ENCODE measurements at regions not wholly inside any gene's neighbourhood (a gene's known extent, or its start where the extent isn't known, plus 50 kb on each side); places are given as distances from the start of the nearest gene placed in this dataset.
"Not testable (repeated sequence)": the region's sequence is repeated elsewhere in the genome, so short reads cannot be mapped to it uniquely, and the experiment has no call there.

GRCh38 chr15:55126111-55126510 lies 70.6 kb downstream of the RSL24D1 start:
- DNase-seq = no peak

DNA sequence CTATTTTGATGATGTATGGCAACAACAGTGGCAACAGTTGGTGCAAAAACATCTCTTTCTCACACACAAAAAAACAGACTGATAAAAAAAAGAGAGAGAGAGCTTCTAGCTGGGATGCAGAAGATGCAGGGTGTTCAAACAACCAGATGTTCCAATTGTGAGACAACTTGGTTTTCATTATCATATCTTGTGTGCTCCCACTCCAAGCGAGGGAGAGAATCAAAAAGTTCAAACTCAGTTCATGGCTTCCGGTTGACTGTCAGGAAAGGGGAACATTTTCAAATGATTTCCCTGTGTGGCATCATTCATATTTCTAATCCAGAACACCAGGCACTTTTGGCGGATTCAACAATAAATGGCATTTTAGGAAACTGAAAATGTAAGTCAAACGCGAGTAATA lies 72.1 kb downstream of the RSL24D1 start:
- DNase-seq = no peak

- DNase-seq = no peak
Observed at GRCh38 chr15:55118344-55118870, 78.3 kb downstream of the RSL24D1 start.

DNA sequence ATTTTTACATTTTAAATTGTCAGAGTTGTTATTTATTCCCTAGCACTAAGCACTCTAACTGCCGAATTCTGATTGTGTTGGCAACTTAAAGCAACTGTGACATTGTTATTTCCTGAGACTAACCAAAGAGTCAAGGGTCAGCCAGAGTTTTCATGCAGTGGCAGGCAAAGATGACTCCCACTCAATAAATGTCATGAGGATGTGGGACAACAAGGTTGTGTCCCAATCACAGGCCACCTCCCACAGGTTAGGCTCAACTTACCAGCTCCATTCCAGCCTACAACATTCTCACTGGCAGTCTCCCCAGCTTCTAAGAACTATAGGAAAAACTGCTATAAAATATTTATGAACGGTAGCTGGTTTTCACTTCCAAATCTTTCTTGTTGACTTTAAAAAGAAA lies 80.1 kb downstream of the RSL24D1 start:
- no peak for DNase-seq

- DNase-seq = no peak
Observed at GRCh38 chr15:55113736-55114135, 83.0 kb downstream of the RSL24D1 start.

DNA sequence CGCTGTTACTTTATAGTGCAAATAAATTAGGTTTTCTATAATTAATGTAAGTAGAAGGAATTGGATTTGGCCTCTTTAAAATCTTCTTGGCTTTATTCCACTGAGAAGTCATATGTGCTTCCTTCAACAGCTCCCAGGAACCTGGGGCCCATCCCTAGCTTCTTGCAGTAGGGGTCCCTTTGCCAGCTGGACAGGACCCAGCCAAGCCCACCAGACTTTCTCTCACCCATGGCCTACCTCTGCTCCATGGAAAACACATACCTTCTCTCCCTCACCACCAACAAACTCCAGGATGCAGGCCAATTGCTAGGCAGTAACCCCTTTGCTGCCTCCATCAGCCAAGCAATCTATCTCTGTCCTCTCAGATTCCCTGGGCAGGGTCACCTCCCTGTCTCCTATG lies 84.0 kb downstream of the RSL24D1 start:
- DNase-seq = no peak

- DNase-seq = no peak
Observed at GRCh38 chr15:55110446-55110845, 86.3 kb downstream of the RSL24D1 start.

GRCh38 chr15:55108858-55109518 lies 87.8 kb downstream of the RSL24D1 start:
- DNase-seq = peak; percentile 66

- no peak for DNase-seq
Observed at GRCh38 chr15:55108448-55108847, 88.3 kb downstream of the RSL24D1 start.

- DNase-seq = no peak
Observed at GRCh38 chr15:55106155-55106554, 90.6 kb downstream of the RSL24D1 start.

DNA sequence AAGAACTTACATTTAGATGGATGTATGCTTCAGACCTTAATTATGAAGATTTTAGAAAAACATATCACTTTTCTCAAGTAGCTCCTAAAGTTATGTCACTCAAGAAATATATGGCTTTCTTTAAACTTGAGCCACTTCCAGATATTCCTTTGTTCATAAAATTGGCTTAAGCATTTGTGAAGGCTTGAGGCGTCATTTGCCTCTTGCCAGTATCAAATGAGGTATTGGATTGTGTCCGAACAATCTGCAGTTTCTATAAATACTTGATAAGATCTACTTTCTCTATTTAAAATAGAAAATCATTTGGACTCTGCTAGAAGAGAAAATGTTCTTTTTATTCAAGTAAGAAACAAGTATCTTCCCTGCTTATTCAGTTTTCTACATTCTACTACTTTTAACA lies 102.6 kb downstream of the RSL24D1 start:
- DNase-seq = no peak

DNA sequence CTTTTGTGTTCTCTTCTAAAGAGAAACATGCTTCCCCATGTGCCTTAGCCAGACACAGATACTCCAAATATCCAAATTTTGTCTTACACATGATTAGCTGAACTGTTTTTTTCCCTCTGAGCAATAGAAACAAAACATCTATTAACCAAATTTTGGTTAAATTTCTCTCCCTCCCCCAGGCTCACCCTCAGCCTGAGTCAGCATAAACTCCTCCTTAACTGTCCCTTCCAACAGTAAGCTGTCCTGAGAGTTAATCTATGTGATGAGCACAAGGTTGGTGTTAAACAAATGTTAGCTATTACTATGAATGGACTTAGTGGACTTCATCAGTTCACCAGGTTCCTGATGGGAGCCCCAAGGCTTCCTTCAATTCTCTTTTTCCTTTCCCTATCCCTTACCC lies 108.5 kb downstream of the RSL24D1 start:
- no peak for DNase-seq

- no peak for DNase-seq
Observed at GRCh38 chr15:55084673-55085072, 112.1 kb downstream of the RSL24D1 start.

- DNase-seq = no peak
Observed at GRCh38 chr15:55084216-55084615, 112.5 kb downstream of the RSL24D1 start.

DNA sequence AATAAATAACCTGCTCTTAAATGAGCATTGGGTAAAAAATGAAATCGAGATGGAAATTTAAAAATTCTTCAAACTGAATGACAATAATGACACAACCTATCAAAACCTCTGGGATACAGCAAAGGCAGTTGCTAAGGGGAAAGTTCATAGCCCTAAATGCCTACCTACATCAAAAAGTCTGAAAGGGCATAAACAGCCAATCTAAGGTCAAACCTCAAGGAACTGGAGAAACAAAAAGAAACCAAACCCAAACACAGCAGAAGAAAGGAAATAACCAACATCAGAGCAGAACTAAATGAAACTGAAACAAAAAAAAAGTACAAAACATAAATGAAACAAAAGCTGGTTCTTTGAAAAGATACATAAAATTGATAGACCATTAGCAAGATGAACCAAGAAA lies 119.7 kb downstream of the RSL24D1 start:
- not testable (repeated sequence) for DNase-seq

- no peak for DNase-seq
Observed at GRCh38 chr15:55074431-55074830, 122.3 kb downstream of the RSL24D1 start.

GRCh38 chr15:55063970-55064369 lies 132.8 kb downstream of the RSL24D1 start:
- DNase-seq = not testable (repeated sequence)

DNA sequence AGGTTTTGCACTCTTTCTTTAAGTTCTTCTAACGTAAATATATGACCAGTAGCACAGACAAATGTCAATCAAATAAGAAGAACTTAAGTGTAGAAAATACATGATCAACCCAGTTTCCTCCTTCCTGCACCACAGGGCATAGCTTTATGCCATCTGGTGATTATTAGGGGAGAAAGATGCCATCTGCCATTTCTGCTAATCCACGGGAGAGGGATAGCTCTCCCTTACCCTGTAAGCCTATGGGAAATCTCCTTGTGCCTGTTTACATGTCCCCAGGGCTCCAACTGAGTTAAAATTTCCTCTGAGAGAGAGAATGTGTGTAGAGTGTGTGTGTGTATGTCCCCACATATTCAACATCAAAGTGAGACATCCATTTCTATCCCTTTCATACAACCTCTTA lies 135.9 kb downstream of the RSL24D1 start:
- DNase-seq = no peak

GRCh38 chr15:55056500-55056899 lies 140.2 kb downstream of the RSL24D1 start:
- no peak for DNase-seq

- no peak for DNase-seq
Observed at GRCh38 chr15:55044162-55044561, 152.6 kb downstream of the RSL24D1 start.

- DNase-seq = no peak
Observed at GRCh38 chr15:55037071-55037470, 159.7 kb downstream of the RSL24D1 start.

DNA sequence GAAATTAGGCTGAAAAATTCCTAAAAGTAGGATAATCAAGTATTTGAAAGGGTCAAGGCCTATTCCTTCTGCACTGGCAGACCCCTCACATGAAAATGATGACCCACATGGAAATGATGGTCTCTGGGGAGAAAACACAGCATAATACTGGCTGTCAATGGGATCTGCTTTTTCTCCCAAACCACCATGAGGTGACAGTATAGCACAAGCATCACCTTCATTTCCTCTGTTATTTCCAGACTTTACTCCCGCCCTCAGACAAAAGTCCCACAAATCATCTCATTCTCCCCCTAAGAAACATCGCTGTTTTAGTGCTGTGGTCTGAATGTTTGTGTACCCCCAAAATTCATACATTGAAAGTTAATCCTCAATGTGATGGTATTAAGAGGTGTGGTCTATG lies 161.0 kb downstream of the RSL24D1 start:
- no peak for DNase-seq

GRCh38 chr15:55033574-55033973 lies 163.2 kb downstream of the RSL24D1 start:
- no peak for DNase-seq

GRCh38 chr15:55031727-55032126 lies 165.0 kb downstream of the RSL24D1 start:
- DNase-seq = no peak

DNA sequence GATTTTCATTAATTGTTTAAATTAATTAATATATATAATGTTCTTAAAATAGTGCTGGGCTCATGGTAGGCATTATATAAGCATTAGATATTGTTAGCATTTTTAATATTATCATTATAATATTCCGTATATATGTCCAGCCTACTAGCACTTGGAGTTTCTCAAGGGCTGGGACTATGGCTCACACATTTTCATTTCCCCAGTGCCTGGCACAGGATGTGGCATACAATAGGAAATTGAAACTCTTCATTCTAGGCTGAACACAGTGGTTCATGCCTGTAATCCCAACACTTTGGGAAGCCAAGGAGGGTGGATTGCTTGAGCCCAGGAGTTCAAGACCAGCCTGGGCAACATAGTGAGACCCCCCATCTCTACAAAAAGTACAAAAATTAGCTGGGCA lies 170.4 kb downstream of the RSL24D1 start:
- no peak for DNase-seq

Measured in activated CD8-positive, alpha-beta memory T cell treated with anti-CD3 and anti-CD28 coated beads for 24 hours (primary cell).